HG02938 (cell line): ENCODE measurements at regions not wholly inside any gene's neighbourhood (a gene's known extent, or its start where the extent isn't known, plus 50 kb on each side); places are given as distances from the start of the nearest gene placed in this dataset.
"Not testable (repeated sequence)": the region's sequence is repeated elsewhere in the genome, so short reads cannot be mapped to it uniquely, and the experiment has no call there.

ENCODE experiments used
- ATAC-seq: cut with Tn5 transposase; IDR thresholded peaks from one replicate; pipeline ENCODE4 v1.9.1; 2021; ENCODE audit warnings: mild to moderate bottlenecking, moderate library complexity; ENCODE audit not compliant: unreplicated experiment

GRCh38 chr9:90107726-90108655 is 503.2 kb downstream of the GADD45G start:
- ATAC-seq: no peak

- ATAC-seq: no peak
These were observed 508.0 kb downstream of the GADD45G start for GRCh38 chr9:90112788-90113187.

- ATAC-seq: no peak
These were observed 510.0 kb downstream of the GADD45G start for GRCh38 chr9:90114641-90115425.

- no peak for ATAC-seq
These were observed 517.0 kb downstream of the GADD45G start for GRCh38 chr9:90121762-90122161.

GRCh38 chr9:90124961-90125360 is 517.7 kb downstream of the DIRAS2 start:
- ATAC-seq: no peak

- ATAC-seq: no peak
These were observed 514.7 kb downstream of the DIRAS2 start for GRCh38 chr9:90127923-90128322.

GRCh38 chr9:90128587-90129190 is 513.9 kb downstream of the DIRAS2 start:
- ATAC-seq: no peak

GRCh38 chr9:90129446-90129845 is 513.2 kb downstream of the DIRAS2 start:
- no peak for ATAC-seq

- ATAC-seq: no peak
These were observed 511.1 kb downstream of the DIRAS2 start for GRCh38 chr9:90131568-90131967.

- no peak for ATAC-seq
These were observed 509.8 kb downstream of the DIRAS2 start for GRCh38 chr9:90132866-90133265.

GRCh38 chr9:90137801-90138200 is 504.8 kb downstream of the DIRAS2 start:
- ATAC-seq: no peak

GRCh38 chr9:90140131-90140818 is 502.3 kb downstream of the DIRAS2 start:
- no peak for ATAC-seq

- no peak for ATAC-seq
These were observed 500.9 kb downstream of the DIRAS2 start for GRCh38 chr9:90141723-90142122.

- no peak for ATAC-seq
These were observed 500.0 kb downstream of the DIRAS2 start for GRCh38 chr9:90142580-90142979.

- ATAC-seq: no peak
These were observed 495.2 kb downstream of the DIRAS2 start for GRCh38 chr9:90147426-90147825.

- no peak for ATAC-seq
These were observed 486.3 kb downstream of the DIRAS2 start for GRCh38 chr9:90156318-90156717.

- ATAC-seq: no peak
These were observed 480.3 kb downstream of the DIRAS2 start for GRCh38 chr9:90162326-90162725.

GRCh38 chr9:90162819-90163218 is 479.8 kb downstream of the DIRAS2 start:
- no peak for ATAC-seq

- ATAC-seq: no peak
These were observed 477.3 kb downstream of the DIRAS2 start for GRCh38 chr9:90165281-90165680.

- not testable (repeated sequence) for ATAC-seq
These were observed 476.2 kb downstream of the DIRAS2 start for GRCh38 chr9:90166374-90166773.

GRCh38 chr9:90167914-90168313 is 474.7 kb downstream of the DIRAS2 start:
- no peak for ATAC-seq
